ENCODE measurements at regions not wholly inside any gene's neighbourhood (a gene's known extent, or its start where the extent isn't known, plus 50 kb on each side); places are given as distances from the start of the nearest gene placed in this dataset.
A peak's percentile ranks its signal among the peaks of the same experiment; 100 is the strongest.

DNA sequence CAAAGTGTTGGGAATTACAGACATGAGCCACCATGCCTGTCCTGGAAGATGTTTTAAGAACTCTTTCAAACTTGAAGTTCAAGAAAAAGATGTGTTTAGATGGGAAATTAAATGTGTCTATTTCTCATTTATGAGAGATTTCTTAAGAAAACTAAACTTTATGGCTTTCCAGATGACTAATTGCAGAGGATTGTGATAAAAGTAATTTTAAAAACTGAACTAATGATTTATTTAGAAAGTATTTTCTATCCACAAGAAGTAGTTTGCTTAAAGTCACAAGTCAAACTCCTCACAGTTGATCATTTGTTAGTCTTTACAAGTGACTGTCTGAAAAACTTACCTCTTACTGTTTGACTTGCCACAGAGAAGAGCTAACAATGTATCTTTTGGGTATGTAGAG is 89.6 kb upstream of the SPRY2 start:
- Histone ChIP-seq H2AK5ac (ENCODE audit: low read depth, low read length) (no peak overlapping the region), H2AFZ (ENCODE audit: low read length) (no peak overlapping the region), H3K14ac (ENCODE audit: low read length) (no peak overlapping the region), H3K4ac (ENCODE audit: low read length) (no peak overlapping the region), H3K18ac (ENCODE audit: low read length) (no peak overlapping the region), H4K8ac (ENCODE audit: low read depth, low read length) (no peak overlapping the region), H2BK5ac (ENCODE audit: low read length) (no peak overlapping the region), H3K4me1 (ENCODE audit: control insufficient read depth in 2 of 2, insufficient read depth in 1 of 2, low read depth in 1 of 2, low read length in 2 of 2) (no peaks in the 10 kb centered on the region), H3K79me1 (ENCODE audit: low read depth, low read length) (no peaks in the 10 kb centered on the region), H2BK15ac (ENCODE audit: low read length) (no peak overlapping the region), H3K36me3 (replicated peaks in 1 of 2; ENCODE audit: control insufficient read depth in 2 of 2, insufficient read depth in 2 of 2, low read length in 2 of 2) (no peaks in the 10 kb centered on the region), H3K9me3 (replicated peaks in 1 of 2; ENCODE audit: control insufficient read depth in 2 of 2, insufficient read depth in 1 of 2, low read depth in 1 of 2, low read length in 2 of 2) (no peaks in the 10 kb centered on the region), H3K27me3 (ENCODE audit: control insufficient read depth in 3 of 3, insufficient read depth in 3 of 3, low read depth in 1 of 3, low read length in 3 of 3) (no peaks in the 10 kb centered on the region), H3K4me3 (ENCODE audit: low read length in 2 of 2) (no peak overlapping the region), H3K4me2 (ENCODE audit: insufficient read depth, low read length, poor library complexity, severe bottlenecking) (no peak overlapping the region), H4K91ac (ENCODE audit: low read depth, low read length, poor library complexity) (no peak overlapping the region), H2BK120ac (ENCODE audit: low read depth, low read length) (no peak overlapping the region), H3K23ac (ENCODE audit: low read depth, low read length, poor library complexity) (no peak overlapping the region), H3K27ac (replicated peaks; ENCODE audit: low read length) (no peak overlapping the region), H2BK12ac (ENCODE audit: low read length) (no peak overlapping the region), H3K9ac (ENCODE audit: low read depth, low read length, poor library complexity) (no peak overlapping the region)
- DNase-seq (ENCODE audit: low spot score) = no peak

DNA sequence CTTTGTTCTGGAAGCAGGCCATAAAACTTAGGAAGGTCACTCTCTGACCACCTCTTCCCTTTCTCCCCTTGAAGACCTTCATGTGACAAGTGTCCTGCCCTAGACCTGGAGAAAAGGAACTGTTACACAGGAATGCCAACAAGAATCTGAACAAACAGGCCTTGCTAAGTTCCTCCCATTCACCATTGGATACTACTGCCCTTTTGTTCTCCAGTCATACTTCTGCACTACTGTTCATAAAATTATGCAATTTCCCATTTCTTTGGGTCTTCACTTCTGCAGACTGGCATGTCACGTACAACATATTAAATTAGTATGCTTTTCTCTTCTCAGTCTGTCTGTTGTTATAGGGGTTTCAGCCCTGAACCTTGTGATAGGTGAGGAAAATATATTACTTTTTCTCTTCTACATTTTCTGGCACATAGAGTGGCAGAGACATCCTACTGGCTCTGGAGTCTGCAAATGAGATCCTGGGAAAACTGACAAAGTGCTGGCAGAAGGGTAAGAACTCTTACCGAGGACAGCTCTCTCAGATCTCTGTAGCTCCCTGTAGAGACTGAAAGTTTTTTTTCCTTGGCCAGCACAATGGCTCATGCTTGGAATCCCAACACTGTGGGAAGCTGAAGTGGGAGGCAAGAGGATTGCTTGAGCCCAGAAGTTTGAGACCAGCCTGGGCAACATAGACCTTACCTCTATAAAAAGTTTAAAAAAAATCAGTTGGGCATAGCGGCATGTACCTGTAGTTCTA is 87.6 kb upstream of the SPRY2 start:
- H4K91ac ChIP-seq (ENCODE audit: low read depth, low read length, poor library complexity) = no peak overlapping the region
- no peak overlapping the region for H2AK5ac ChIP-seq (ENCODE audit: low read depth, low read length)
- no peaks in the 10 kb centered on the region for H3K36me3 ChIP-seq (replicated peaks in 1 of 2; ENCODE audit: control insufficient read depth in 2 of 2, insufficient read depth in 2 of 2, low read length in 2 of 2)
- no CpG with 5 or more reads among the region's 3 CpGs for WGBS, 2 donors (ENCODE audit: extremely low coverage in 2 of 2, insufficient read length in 2 of 2, insufficient replicate concordance in 1 of 2)
- H2AFZ ChIP-seq (ENCODE audit: low read length) = peak overlapping the region; percentile 54
- H3K14ac ChIP-seq (ENCODE audit: low read length) = no peak overlapping the region
- no peak overlapping the region for H3K23ac ChIP-seq (ENCODE audit: low read depth, low read length, poor library complexity)
- no peaks in the 10 kb centered on the region for H3K4me1 ChIP-seq (ENCODE audit: control insufficient read depth in 2 of 2, insufficient read depth in 1 of 2, low read depth in 1 of 2, low read length in 2 of 2)
- no peak for DNase-seq (ENCODE audit: low spot score)
- H3K27me3 ChIP-seq (ENCODE audit: control insufficient read depth in 3 of 3, insufficient read depth in 3 of 3, low read depth in 1 of 3, low read length in 3 of 3) = no peaks in the 10 kb centered on the region
- H3K18ac ChIP-seq (ENCODE audit: low read length) = no peak overlapping the region
- H3K27ac ChIP-seq (replicated peaks; ENCODE audit: low read length) = no peak overlapping the region
- H3K79me1 ChIP-seq (ENCODE audit: low read depth, low read length) = no peaks in the 10 kb centered on the region
- no peak overlapping the region for H3K9ac ChIP-seq (ENCODE audit: low read depth, low read length, poor library complexity)
- H3K4me2 ChIP-seq (ENCODE audit: insufficient read depth, low read length, poor library complexity, severe bottlenecking) = no peak overlapping the region
- no peak overlapping the region for H2BK120ac ChIP-seq (ENCODE audit: low read depth, low read length)
- no peak overlapping the region for H2BK15ac ChIP-seq (ENCODE audit: low read length)
- no peak overlapping the region for H3K4ac ChIP-seq (ENCODE audit: low read length)
- H2BK5ac ChIP-seq (ENCODE audit: low read length) = no peak overlapping the region
- no peak overlapping the region for H3K4me3 ChIP-seq (ENCODE audit: low read length in 2 of 2)
- no peak overlapping the region for H2BK12ac ChIP-seq (ENCODE audit: low read length)
- no peak overlapping the region for H4K8ac ChIP-seq (ENCODE audit: low read depth, low read length)
- peaks cover 6 to 15% of the 10 kb centered on the region in 2 donors for H3K9me3 ChIP-seq (replicated peaks in 1 of 2; ENCODE audit: control insufficient read depth in 2 of 2, insufficient read depth in 1 of 2, low read depth in 1 of 2, low read length in 2 of 2)

GRCh38 chr13:80419416-80419815 is 78.5 kb upstream of the SPRY2 start:
- Histone ChIP-seq H3K4me2 (ENCODE audit: insufficient read depth, low read length, poor library complexity, severe bottlenecking) (no peak overlapping the region), H2BK15ac (ENCODE audit: low read length) (no peak overlapping the region), H3K4me1 (ENCODE audit: control insufficient read depth in 2 of 2, insufficient read depth in 1 of 2, low read depth in 1 of 2, low read length in 2 of 2) (no peaks in the 10 kb centered on the region), H3K23ac (ENCODE audit: low read depth, low read length, poor library complexity) (no peak overlapping the region), H4K91ac (ENCODE audit: low read depth, low read length, poor library complexity) (no peak overlapping the region), H2AFZ (ENCODE audit: low read length) (no peak overlapping the region), H3K4me3 (ENCODE audit: low read length in 2 of 2) (no peak overlapping the region), H2BK12ac (ENCODE audit: low read length) (no peak overlapping the region), H3K27me3 (ENCODE audit: control insufficient read depth in 3 of 3, insufficient read depth in 3 of 3, low read depth in 1 of 3, low read length in 3 of 3) (no peaks in the 10 kb centered on the region), H4K8ac (ENCODE audit: low read depth, low read length) (no peak overlapping the region), H3K14ac (ENCODE audit: low read length) (no peak overlapping the region), H3K9me3 (replicated peaks in 1 of 2; ENCODE audit: control insufficient read depth in 2 of 2, insufficient read depth in 1 of 2, low read depth in 1 of 2, low read length in 2 of 2) (peaks cover 8 to 36% of the 10 kb centered on the region in 2 donors), H3K27ac (replicated peaks; ENCODE audit: low read length) (no peak overlapping the region), H3K4ac (ENCODE audit: low read length) (no peak overlapping the region), H2BK5ac (ENCODE audit: low read length) (no peak overlapping the region), H3K9ac (ENCODE audit: low read depth, low read length, poor library complexity) (no peak overlapping the region), H2AK5ac (ENCODE audit: low read depth, low read length) (no peak overlapping the region), H3K18ac (ENCODE audit: low read length) (no peak overlapping the region), H2BK120ac (ENCODE audit: low read depth, low read length) (no peak overlapping the region), H3K79me1 (ENCODE audit: low read depth, low read length) (no peaks in the 10 kb centered on the region), H3K36me3 (replicated peaks in 1 of 2; ENCODE audit: control insufficient read depth in 2 of 2, insufficient read depth in 2 of 2, low read length in 2 of 2) (peaks cover 0 to 2% of the 10 kb centered on the region in 2 donors)
- DNase-seq (ENCODE audit: low spot score) = no peak
- no CpG with 5 or more reads among the region's 2 CpGs for WGBS, 2 donors (ENCODE audit: extremely low coverage in 2 of 2, insufficient read length in 2 of 2, insufficient replicate concordance in 1 of 2)

DNA sequence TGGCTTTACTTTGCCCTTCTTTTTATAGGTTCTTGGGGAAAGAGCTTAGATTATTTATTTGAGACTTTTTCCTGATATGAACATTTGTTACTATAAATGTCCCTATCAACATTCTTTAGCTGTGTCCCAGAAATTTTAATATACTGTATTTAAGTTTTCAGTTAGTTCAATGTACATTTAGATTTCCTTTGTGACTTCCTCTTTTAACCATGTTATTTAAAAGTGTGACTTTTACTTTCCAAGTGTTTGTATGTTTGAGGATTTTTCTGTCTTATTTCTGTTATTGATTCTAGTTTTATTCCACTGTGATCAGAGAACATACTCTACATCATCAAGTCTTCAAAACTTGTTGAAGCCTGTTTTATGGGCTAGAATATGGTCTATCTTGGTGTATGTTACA is 72.7 kb upstream of the SPRY2 start:
- Histone ChIP-seq H2AFZ (ENCODE audit: low read length) (no peak overlapping the region), H3K4me3 (ENCODE audit: low read length in 2 of 2) (no peak overlapping the region), H3K18ac (ENCODE audit: low read length) (no peak overlapping the region), H2BK5ac (ENCODE audit: low read length) (no peak overlapping the region), H2BK15ac (ENCODE audit: low read length) (no peak overlapping the region), H3K4me1 (ENCODE audit: control insufficient read depth in 2 of 2, insufficient read depth in 1 of 2, low read depth in 1 of 2, low read length in 2 of 2) (no peaks in the 10 kb centered on the region), H3K79me1 (ENCODE audit: low read depth, low read length) (no peaks in the 10 kb centered on the region), H2BK12ac (ENCODE audit: low read length) (no peak overlapping the region), H3K9ac (ENCODE audit: low read depth, low read length, poor library complexity) (no peak overlapping the region), H3K36me3 (replicated peaks in 1 of 2; ENCODE audit: control insufficient read depth in 2 of 2, insufficient read depth in 2 of 2, low read length in 2 of 2) (peaks cover 0 to 2% of the 10 kb centered on the region in 2 donors), H3K14ac (ENCODE audit: low read length) (no peak overlapping the region), H3K9me3 (replicated peaks in 1 of 2; ENCODE audit: control insufficient read depth in 2 of 2, insufficient read depth in 1 of 2, low read depth in 1 of 2, low read length in 2 of 2) (peaks cover 2 to 16% of the 10 kb centered on the region in 2 donors), H3K4me2 (ENCODE audit: insufficient read depth, low read length, poor library complexity, severe bottlenecking) (no peak overlapping the region), H2AK5ac (ENCODE audit: low read depth, low read length) (no peak overlapping the region), H2BK120ac (ENCODE audit: low read depth, low read length) (no peak overlapping the region), H3K4ac (ENCODE audit: low read length) (no peak overlapping the region), H3K27me3 (ENCODE audit: control insufficient read depth in 3 of 3, insufficient read depth in 3 of 3, low read depth in 1 of 3, low read length in 3 of 3) (no peaks in the 10 kb centered on the region), H3K27ac (replicated peaks; ENCODE audit: low read length) (no peak overlapping the region), H4K8ac (ENCODE audit: low read depth, low read length) (no peak overlapping the region), H4K91ac (ENCODE audit: low read depth, low read length, poor library complexity) (no peak overlapping the region), H3K23ac (ENCODE audit: low read depth, low read length, poor library complexity) (no peak overlapping the region)
- DNase-seq (ENCODE audit: low spot score) = no peak

Data from neuronal stem cell (in vitro differentiated cells).